WTC11 (cell line): ENCODE measurements at regions not wholly inside any gene's neighbourhood (a gene's known extent, or its start where the extent isn't known, plus 50 kb on each side); places are given as distances from the start of the nearest gene placed in this dataset.

Source experiments
- ATAC-seq: fragments of 200-7000 bp; cut with Tn5 transposase; 2 replicates; pipeline ENCODE4 v1.10.0; 2021; ENCODE audit warnings: mild to moderate bottlenecking, moderate library complexity
- CTCF ChIA-PET: fragments of 300-600 bp; sonication (Branson Sonifier 250); formaldehyde crosslinking; loops from one replicate; lab custom pipeline; 2021; ENCODE audit warnings: antibody characterized with exemption; lab: Charles Lee
- POLR2A ChIA-PET: fragments of 350-600 bp; sonication (Branson Sonifier 250); formaldehyde crosslinking; loops from one replicate; lab custom pipeline; 2021; ENCODE audit warnings: antibody characterized with exemption; lab: Charles Lee
- DNase-seq: peaks from one replicate; pipeline ENCODE4 v3.0.0; 2021; ENCODE audit warnings: low spot score
- H3K27ac Mint-ChIP-seq: 2 replicates; pipeline ENCODE4 v1.8.0; 2021; ENCODE audit warnings: mixed read lengths
- H3K27me3 Mint-ChIP-seq: 2 replicates; pipeline ENCODE4 v1.8.0; 2021; ENCODE audit warnings: low read depth, mild to moderate bottlenecking, moderate library complexity, mixed read lengths
- H3K36me3 Mint-ChIP-seq: 2 replicates; pipeline ENCODE4 v1.8.0; 2021; ENCODE audit warnings: mixed read lengths
- H3K4me1 Mint-ChIP-seq: 2 replicates; pipeline ENCODE4 v1.8.0; 2022; ENCODE audit warnings: mixed read lengths
- H3K4me3 Mint-ChIP-seq: 2 replicates; pipeline ENCODE4 v1.8.0; 2021; ENCODE audit warnings: mild to moderate bottlenecking, moderate library complexity, mixed read lengths
- H3K9me3 Mint-ChIP-seq: 2 replicates; pipeline ENCODE4 v1.8.0; 2021; ENCODE audit warnings: mixed read lengths
- CREB1 ChIP-seq: sonication (generic); formaldehyde crosslinking; IDR thresholded peaks from 2 replicates; pipeline ENCODE4 v1.8.0; 2023; ENCODE audit warnings: mild to moderate bottlenecking, missing genetic modification reagents
- E2F4 ChIP-seq: sonication (generic); formaldehyde crosslinking; IDR thresholded peaks from 2 replicates; pipeline ENCODE4 v1.8.1; 2022; ENCODE audit warnings: low read depth, mild to moderate bottlenecking, moderate library complexity, missing genetic modification reagents, borderline replicate concordance
- IRF2 ChIP-seq: sonication (generic); formaldehyde crosslinking; IDR thresholded peaks from 2 replicates; pipeline ENCODE4 v1.8.0; 2022; ENCODE audit warnings: low read depth, missing genetic modification reagents, borderline replicate concordance
- NFE2L1 ChIP-seq: sonication (generic); formaldehyde crosslinking; IDR thresholded peaks from 2 replicates; pipeline ENCODE4 v1.8.1; 2023; ENCODE audit warnings: missing genetic modification reagents
- NR1H2 ChIP-seq: sonication (generic); formaldehyde crosslinking; IDR thresholded peaks from 2 replicates; pipeline ENCODE4 v1.9.0; 2021; ENCODE audit warnings: mild to moderate bottlenecking, moderate library complexity, missing genetic modification reagents
- OVOL2 ChIP-seq: fragments of 250-450 bp; sonication (Bioruptor Pico); IDR thresholded peaks from 2 replicates; pipeline ENCODE4 v1.9.0; 2021; ENCODE audit warnings: mild to moderate bottlenecking, borderline replicate concordance
- SMAD3 ChIP-seq: sonication (generic); formaldehyde crosslinking; IDR thresholded peaks from 2 replicates; pipeline ENCODE4 v1.8.0; 2022; ENCODE audit warnings: missing genetic modification reagents, mild to moderate bottlenecking, borderline replicate concordance
- TEAD1 ChIP-seq: sonication (generic); formaldehyde crosslinking; IDR thresholded peaks from 2 replicates; pipeline ENCODE4 v1.8.0; 2022; ENCODE audit warnings: mild to moderate bottlenecking, missing genetic modification reagents
- TEAD4 ChIP-seq: sonication (generic); formaldehyde crosslinking; IDR thresholded peaks from 2 replicates; pipeline ENCODE4 v1.8.0; 2022; ENCODE audit warnings: mild to moderate bottlenecking, missing genetic modification reagents
- TP53 ChIP-seq: sonication (generic); formaldehyde crosslinking; IDR thresholded peaks from 2 replicates; pipeline ENCODE4 v1.8.1; 2023; ENCODE audit warnings: mild to moderate bottlenecking, missing genetic modification reagents
- TF ChIP-seq, protein P1 (sequence below): sonication (generic); formaldehyde crosslinking; IDR thresholded peaks from 2 replicates; pipeline ENCODE4 v1.8.1; 2023; ENCODE audit warnings: mild to moderate bottlenecking, missing genetic modification reagents, moderate library complexity
- TF ChIP-seq, protein P2 (sequence below): sonication (generic); formaldehyde crosslinking; IDR thresholded peaks from 2 replicates; pipeline ENCODE4 v1.8.0; 2022; ENCODE audit warnings: mild to moderate bottlenecking, missing genetic modification reagents
- TF ChIP-seq, protein P3 (sequence below): fragments of 250-450 bp; sonication (Bioruptor Pico); IDR thresholded peaks from 2 replicates; pipeline ENCODE4 v2.1.2; 2022; ENCODE audit warnings: mild to moderate bottlenecking, moderate library complexity
- TF ChIP-seq, protein P4 (sequence below): sonication (generic); formaldehyde crosslinking; IDR thresholded peaks from 2 replicates; pipeline ENCODE4 v1.8.1; 2023; ENCODE audit warnings: mild to moderate bottlenecking, missing genetic modification reagents
- TF ChIP-seq, protein P5 (sequence below): sonication (generic); formaldehyde crosslinking; IDR thresholded peaks from 2 replicates; pipeline ENCODE4 v1.8.0; 2022; ENCODE audit warnings: mild to moderate bottlenecking, missing genetic modification reagents

DNA sequence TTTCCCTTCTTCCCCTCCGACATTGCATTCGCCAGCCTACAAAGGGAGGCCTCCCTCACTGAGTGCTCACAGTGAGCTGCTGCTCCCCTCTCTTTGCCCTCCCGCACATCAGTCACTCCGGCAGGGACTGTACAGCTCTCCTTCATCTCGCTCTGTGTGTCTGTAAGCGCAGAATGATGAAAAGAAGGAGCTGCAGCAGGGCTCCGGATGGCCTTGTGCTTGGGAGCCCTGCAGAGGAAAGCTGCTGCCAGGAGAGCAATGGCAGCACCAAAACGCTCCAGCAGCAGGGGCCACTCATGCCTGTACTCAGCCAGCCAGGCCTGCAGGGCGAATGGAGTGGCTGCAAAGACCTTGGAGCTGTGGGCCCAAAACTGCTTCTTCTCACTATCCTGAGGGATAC is 107.0 kb upstream of the NSMCE3 start:
- no peak overlapping the region for H3K27ac Mint-ChIP-seq
- TF ChIP-seq, protein P1, sequence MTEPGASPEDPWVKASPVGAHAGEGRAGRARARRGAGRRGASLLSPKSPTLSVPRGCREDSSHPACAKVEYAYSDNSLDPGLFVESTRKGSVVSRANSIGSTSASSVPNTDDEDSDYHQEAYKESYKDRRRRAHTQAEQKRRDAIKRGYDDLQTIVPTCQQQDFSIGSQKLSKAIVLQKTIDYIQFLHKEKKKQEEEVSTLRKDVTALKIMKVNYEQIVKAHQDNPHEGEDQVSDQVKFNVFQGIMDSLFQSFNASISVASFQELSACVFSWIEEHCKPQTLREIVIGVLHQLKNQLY (CRISPR knock-in tag): no peak
- TF ChIP-seq IRF2 (CRISPR knock-in tag) (no peak), TEAD1 (CRISPR knock-in tag) (no peak)
- no peak overlapping the region for H3K4me3 Mint-ChIP-seq
- peaks cover under 1% of the 10 kb centered on the region; the same call in 1 of the 2 replicates for H3K9me3 Mint-ChIP-seq
- H3K27me3 Mint-ChIP-seq: no peaks in the 10 kb centered on the region
- no peak for DNase-seq
- ChIA-PET CTCF (interaction anchor here (0.6 to 1.2 kb wide), 4 partner anchors 12 to 237 kb away, joined by 3 to 7 read pairs (median 4); no protein-coding TSS in a partner anchor), POLR2A (no interaction called here)
- peak; percentile 82 for ATAC-seq
- H3K36me3 Mint-ChIP-seq: no peaks in the 10 kb centered on the region
- H3K4me1 Mint-ChIP-seq: peaks cover 17% of the 10 kb centered on the region

GRCh38 chr15:29369261-29369660 is 99.6 kb upstream of the NSMCE3 start:
- ChIA-PET POLR2A (no interaction called here), CTCF (interaction anchor here (1.4 kb wide), 1 partner anchor 266 kb away, joined by 3 read pairs; no protein-coding TSS in a partner anchor)
- ATAC-seq (no peak), DNase-seq (no peak)
- Mint-ChIP-seq H3K9me3 (peaks cover 34% of the 10 kb centered on the region), H3K4me1 (no peaks in the 10 kb centered on the region), H3K27me3 (no peaks in the 10 kb centered on the region; the same call in 1 of the 2 replicates), H3K27ac (no peak overlapping the region), H3K4me3 (no peak overlapping the region), H3K36me3 (peaks cover 20% of the 10 kb centered on the region)
- TF ChIP-seq, protein P2, sequence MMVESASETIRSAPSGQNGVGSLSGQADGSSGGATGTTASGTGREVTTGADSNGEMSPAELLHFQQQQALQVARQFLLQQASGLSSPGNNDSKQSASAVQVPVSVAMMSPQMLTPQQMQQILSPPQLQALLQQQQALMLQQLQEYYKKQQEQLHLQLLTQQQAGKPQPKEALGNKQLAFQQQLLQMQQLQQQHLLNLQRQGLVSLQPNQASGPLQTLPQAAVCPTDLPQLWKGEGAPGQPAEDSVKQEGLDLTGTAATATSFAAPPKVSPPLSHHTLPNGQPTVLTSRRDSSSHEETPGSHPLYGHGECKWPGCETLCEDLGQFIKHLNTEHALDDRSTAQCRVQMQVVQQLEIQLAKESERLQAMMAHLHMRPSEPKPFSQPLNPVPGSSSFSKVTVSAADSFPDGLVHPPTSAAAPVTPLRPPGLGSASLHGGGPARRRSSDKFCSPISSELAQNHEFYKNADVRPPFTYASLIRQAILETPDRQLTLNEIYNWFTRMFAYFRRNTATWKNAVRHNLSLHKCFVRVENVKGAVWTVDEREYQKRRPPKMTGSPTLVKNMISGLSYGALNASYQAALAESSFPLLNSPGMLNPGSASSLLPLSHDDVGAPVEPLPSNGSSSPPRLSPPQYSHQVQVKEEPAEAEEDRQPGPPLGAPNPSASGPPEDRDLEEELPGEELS (CRISPR knock-in tag): no peak
- TF ChIP-seq NFE2L1 (CRISPR knock-in tag) (no peak), TP53 (CRISPR knock-in tag) (no peak), TEAD1 (CRISPR knock-in tag) (no peak)
- TF ChIP-seq, protein P3, sequence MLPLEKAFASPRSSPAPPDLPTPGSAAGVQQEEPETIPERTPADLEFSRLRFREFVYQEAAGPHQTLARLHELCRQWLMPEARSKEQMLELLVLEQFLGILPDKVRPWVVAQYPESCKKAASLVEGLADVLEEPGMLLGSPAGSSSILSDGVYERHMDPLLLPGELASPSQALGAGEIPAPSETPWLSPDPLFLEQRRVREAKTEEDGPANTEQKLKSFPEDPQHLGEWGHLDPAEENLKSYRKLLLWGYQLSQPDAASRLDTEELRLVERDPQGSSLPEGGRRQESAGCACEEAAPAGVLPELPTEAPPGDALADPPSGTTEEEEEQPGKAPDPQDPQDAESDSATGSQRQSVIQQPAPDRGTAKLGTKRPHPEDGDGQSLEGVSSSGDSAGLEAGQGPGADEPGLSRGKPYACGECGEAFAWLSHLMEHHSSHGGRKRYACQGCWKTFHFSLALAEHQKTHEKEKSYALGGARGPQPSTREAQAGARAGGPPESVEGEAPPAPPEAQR (CRISPR knock-in tag): no peak

DNA sequence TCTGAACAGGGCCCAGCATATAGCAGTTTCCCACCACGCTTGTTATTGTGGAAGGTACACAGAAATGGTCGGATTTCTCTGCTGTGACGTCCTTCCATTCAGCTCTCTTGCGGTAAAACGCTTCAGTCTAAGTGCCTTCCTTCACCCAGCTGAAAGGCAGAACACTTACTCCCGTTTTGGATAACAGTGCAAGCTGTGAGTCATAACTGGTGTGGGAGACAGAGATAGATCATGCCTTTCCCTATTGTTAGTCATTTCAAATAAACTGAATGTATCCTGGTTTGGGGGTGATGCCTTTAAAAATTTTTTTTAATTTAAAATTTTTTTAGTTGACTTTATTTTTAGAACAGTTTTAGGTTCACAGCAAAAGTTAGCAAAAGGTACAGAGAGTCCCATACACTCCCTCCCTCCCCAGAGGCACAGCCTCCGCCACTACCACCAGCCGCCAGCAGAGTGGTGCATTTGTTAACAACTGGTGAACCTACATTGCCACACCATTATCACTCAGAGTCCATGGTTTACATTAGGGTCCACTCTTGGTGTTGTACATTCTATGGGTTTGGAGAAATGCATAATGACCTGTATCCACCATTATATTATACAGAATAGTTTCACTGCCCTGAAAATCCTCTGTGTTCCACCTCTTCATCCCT is 94.9 kb upstream of the NSMCE3 start:
- no peaks in the 10 kb centered on the region; the same call in 1 of the 2 replicates for H3K27me3 Mint-ChIP-seq
- ATAC-seq (peak; percentile 85), DNase-seq (peak; percentile 46)
- POLR2A ChIA-PET: no interaction called here
- H3K4me3 Mint-ChIP-seq: no peak overlapping the region
- peaks cover 16% of the 10 kb centered on the region for H3K36me3 Mint-ChIP-seq
- H3K9me3 Mint-ChIP-seq: peaks cover 14% of the 10 kb centered on the region
- H3K27ac Mint-ChIP-seq: peak overlapping the region; percentile 26; the same call in 1 of the 2 replicates
- no peaks in the 10 kb centered on the region for H3K4me1 Mint-ChIP-seq
- CTCF ChIA-PET: interaction anchor here (0.6 to 1.7 kb wide), 6 partner anchors 12 to 225 kb away, joined by 3 to 6 read pairs (median 3); no protein-coding TSS in a partner anchor
- no peak for TF ChIP-seq CREB1 (CRISPR knock-in tag)
- TF ChIP-seq, protein P4, sequence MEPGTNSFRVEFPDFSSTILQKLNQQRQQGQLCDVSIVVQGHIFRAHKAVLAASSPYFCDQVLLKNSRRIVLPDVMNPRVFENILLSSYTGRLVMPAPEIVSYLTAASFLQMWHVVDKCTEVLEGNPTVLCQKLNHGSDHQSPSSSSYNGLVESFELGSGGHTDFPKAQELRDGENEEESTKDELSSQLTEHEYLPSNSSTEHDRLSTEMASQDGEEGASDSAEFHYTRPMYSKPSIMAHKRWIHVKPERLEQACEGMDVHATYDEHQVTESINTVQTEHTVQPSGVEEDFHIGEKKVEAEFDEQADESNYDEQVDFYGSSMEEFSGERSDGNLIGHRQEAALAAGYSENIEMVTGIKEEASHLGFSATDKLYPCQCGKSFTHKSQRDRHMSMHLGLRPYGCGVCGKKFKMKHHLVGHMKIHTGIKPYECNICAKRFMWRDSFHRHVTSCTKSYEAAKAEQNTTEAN: no peak
- TF ChIP-seq, protein P2 (CRISPR knock-in tag): no peak
- TF ChIP-seq, all 79 proteins: peak for 0

- POLR2A ChIA-PET: no interaction called here
- DNase-seq (no peak), ATAC-seq (no peak)
- no peaks in the 10 kb centered on the region for H3K4me1 Mint-ChIP-seq
- no peak overlapping the region for H3K27ac Mint-ChIP-seq
- no peaks in the 10 kb centered on the region for H3K9me3 Mint-ChIP-seq
- no peaks in the 10 kb centered on the region for H3K27me3 Mint-ChIP-seq
- no peak overlapping the region for H3K4me3 Mint-ChIP-seq
- no peak for TF ChIP-seq OVOL2 (CRISPR knock-in tag)
- TF ChIP-seq TEAD1 (CRISPR knock-in tag): no peak
- no peak for TF ChIP-seq TEAD4 (CRISPR knock-in tag)
- TF ChIP-seq E2F4 (CRISPR knock-in tag): no peak
- no peak for TF ChIP-seq SMAD3 (CRISPR knock-in tag)
- TF ChIP-seq, protein P5, sequence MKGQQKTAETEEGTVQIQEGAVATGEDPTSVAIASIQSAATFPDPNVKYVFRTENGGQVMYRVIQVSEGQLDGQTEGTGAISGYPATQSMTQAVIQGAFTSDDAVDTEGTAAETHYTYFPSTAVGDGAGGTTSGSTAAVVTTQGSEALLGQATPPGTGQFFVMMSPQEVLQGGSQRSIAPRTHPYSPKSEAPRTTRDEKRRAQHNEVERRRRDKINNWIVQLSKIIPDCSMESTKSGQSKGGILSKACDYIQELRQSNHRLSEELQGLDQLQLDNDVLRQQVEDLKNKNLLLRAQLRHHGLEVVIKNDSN: no peak
- TF ChIP-seq NR1H2 (CRISPR knock-in tag): no peak
- CTCF ChIA-PET: interaction anchor here (1.6 kb wide), 1 partner anchor 222 kb away, joined by 6 read pairs; no protein-coding TSS in a partner anchor
- no peaks in the 10 kb centered on the region for H3K36me3 Mint-ChIP-seq
These were observed 91.9 kb upstream of the NSMCE3 start for GRCh38 chr15:29361560-29361959.
